Caco-2 (cell line): ENCODE measurements at regions not wholly inside any gene's neighbourhood (a gene's known extent, or its start where the extent isn't known, plus 50 kb on each side); places are given as distances from the start of the nearest gene placed in this dataset.

Experiments used
- BruUV-seq: library from RNA; stranded (reverse); fragments of 400-500 nt; replicated peaks from 2 replicates; lab custom pipeline; 2021; lab: Mats Ljungman, UMichigan
- CTCF ChIA-PET: fragments of 300-600 bp; sonication (Branson Sonifier 250); formaldehyde crosslinking; loops from one replicate; lab custom pipeline; 2022; ENCODE audit warnings: antibody characterized with exemption; lab: Charles Lee
- POLR2A ChIA-PET: fragments of 300-600 bp; sonication (Branson Sonifier 250); formaldehyde crosslinking; loops from one replicate; lab custom pipeline; 2022; ENCODE audit warnings: antibody characterized with exemption; lab: Charles Lee
- DNase-seq, 2 experiments: peaks; one replicate each; pipeline versions ENCODE4 v3.0.0 to v3.0.0-alpha.2; 2020 to 2022
- H3K27me3 ChIP-seq: replicated peaks from 2 replicates; pipeline ENCODE4 v1.6.0; 2011; ENCODE audit warnings: low read length; ENCODE audit not compliant: control insufficient read depth, insufficient read depth
- H3K36me3 ChIP-seq: 2 replicates; pipeline ENCODE4 v1.5.1; 2011; ENCODE audit warnings: low read length; ENCODE audit not compliant: control insufficient read depth, insufficient read depth
- H3K4me1 ChIP-seq: fragments of 250-450 bp; sonication (Bioruptor Pico); 2 replicates; pipeline ENCODE4 v1.5.1; 2020; ENCODE audit warnings: mild to moderate bottlenecking
- H3K4me3 ChIP-seq: 2 replicates; pipeline ENCODE4 v1.5.1; 2011; ENCODE audit warnings: low read depth, mild to moderate bottlenecking, control low read depth, low read length
- H3K9me3 ChIP-seq: fragments of 250-450 bp; sonication (Bioruptor Pico); 2 replicates; pipeline ENCODE4 v1.5.1; 2020; ENCODE audit warnings: mild to moderate bottlenecking, moderate library complexity
- H3K27ac Mint-ChIP-seq: one replicate; pipeline ENCODE4 v1.8.0; 2022; ENCODE audit warnings: mixed read lengths; ENCODE audit not compliant: unreplicated experiment
- H3K27me3 Mint-ChIP-seq: one replicate; pipeline ENCODE4 v1.8.0; 2022; ENCODE audit warnings: mixed read lengths; ENCODE audit not compliant: insufficient read depth, unreplicated experiment
- H3K36me3 Mint-ChIP-seq: one replicate; pipeline ENCODE4 v1.8.0; 2022; ENCODE audit warnings: mild to moderate bottlenecking, mixed read lengths; ENCODE audit not compliant: insufficient read depth, unreplicated experiment
- H3K4me1 Mint-ChIP-seq: one replicate; pipeline ENCODE4 v1.8.0; 2022; ENCODE audit warnings: low read depth, mixed read lengths; ENCODE audit not compliant: unreplicated experiment
- H3K4me3 Mint-ChIP-seq: one replicate; pipeline ENCODE4 v1.8.0; 2022; ENCODE audit warnings: mild to moderate bottlenecking, moderate library complexity, mixed read lengths; ENCODE audit not compliant: unreplicated experiment
- H3K9me3 Mint-ChIP-seq: one replicate; pipeline ENCODE4 v1.8.0; 2022; ENCODE audit warnings: mixed read lengths; ENCODE audit not compliant: unreplicated experiment
- intact Hi-C: fragments of 100-400 bp; cut with micrococcal nuclease; formaldehyde crosslinking; loops from one replicate; pipeline ENCODE4 v1.10.0; 2022; ENCODE audit not compliant: unreplicated experiment
- TF ChIP-seq, protein P1 (sequence below), 2 experiments: fragments of 200-600 bp in 1 of 2; IDR thresholded peaks; 1 replicate in 1 of 2; 2 replicates in 1 of 2; pipeline versions ENCODE4 v1.5.1 to v1.8.0; 2011 to 2022; ENCODE audit warnings: antibody characterized with exemption in 1 of 2, control low read depth in 1 of 2, inconsistent platforms in 1 of 2, low read depth in 1 of 2, low read length in 1 of 2, mild to moderate bottlenecking in 1 of 2, moderate library complexity in 1 of 2; ENCODE audit not compliant: insufficient read depth in 1 of 2, severe bottlenecking in 1 of 2, unreplicated experiment in 1 of 2

GRCh38 chr18:24703316-24703715 is 242.9 kb downstream of the HRH4 start:
- Mint-ChIP-seq H3K4me1 (no peaks in the 10 kb centered on the region), H3K9me3 (no peaks in the 10 kb centered on the region), H3K36me3 (no peaks in the 10 kb centered on the region), H3K27me3 (no peaks in the 10 kb centered on the region), H3K4me3 (no peak overlapping the region), H3K27ac (no peak overlapping the region)
- TF ChIP-seq, protein P1, sequence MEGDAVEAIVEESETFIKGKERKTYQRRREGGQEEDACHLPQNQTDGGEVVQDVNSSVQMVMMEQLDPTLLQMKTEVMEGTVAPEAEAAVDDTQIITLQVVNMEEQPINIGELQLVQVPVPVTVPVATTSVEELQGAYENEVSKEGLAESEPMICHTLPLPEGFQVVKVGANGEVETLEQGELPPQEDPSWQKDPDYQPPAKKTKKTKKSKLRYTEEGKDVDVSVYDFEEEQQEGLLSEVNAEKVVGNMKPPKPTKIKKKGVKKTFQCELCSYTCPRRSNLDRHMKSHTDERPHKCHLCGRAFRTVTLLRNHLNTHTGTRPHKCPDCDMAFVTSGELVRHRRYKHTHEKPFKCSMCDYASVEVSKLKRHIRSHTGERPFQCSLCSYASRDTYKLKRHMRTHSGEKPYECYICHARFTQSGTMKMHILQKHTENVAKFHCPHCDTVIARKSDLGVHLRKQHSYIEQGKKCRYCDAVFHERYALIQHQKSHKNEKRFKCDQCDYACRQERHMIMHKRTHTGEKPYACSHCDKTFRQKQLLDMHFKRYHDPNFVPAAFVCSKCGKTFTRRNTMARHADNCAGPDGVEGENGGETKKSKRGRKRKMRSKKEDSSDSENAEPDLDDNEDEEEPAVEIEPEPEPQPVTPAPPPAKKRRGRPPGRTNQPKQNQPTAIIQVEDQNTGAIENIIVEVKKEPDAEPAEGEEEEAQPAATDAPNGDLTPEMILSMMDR (IDR thresholded peaks at IDR 0.05; ENCODE audit: insufficient read depth in 1 of 2, low read depth in 1 of 2, low read length in 1 of 2, severe bottlenecking in 1 of 2, unreplicated experiment in 1 of 2) = no peak
- ChIA-PET CTCF (no interaction called here), POLR2A (no interaction called here)
- H3K36me3 ChIP-seq = no peaks in the 10 kb centered on the region
- no TSS peak for BruUV-seq
- H3K4me1 ChIP-seq = no peaks in the 10 kb centered on the region
- intact Hi-C loops = no loop called here
- no peaks in the 10 kb centered on the region; the same call in 1 of the 2 replicates for H3K9me3 ChIP-seq
- no peak overlapping the region for H3K4me3 ChIP-seq
- no peaks in the 10 kb centered on the region for H3K27me3 ChIP-seq
- no peak for DNase-seq

DNA sequence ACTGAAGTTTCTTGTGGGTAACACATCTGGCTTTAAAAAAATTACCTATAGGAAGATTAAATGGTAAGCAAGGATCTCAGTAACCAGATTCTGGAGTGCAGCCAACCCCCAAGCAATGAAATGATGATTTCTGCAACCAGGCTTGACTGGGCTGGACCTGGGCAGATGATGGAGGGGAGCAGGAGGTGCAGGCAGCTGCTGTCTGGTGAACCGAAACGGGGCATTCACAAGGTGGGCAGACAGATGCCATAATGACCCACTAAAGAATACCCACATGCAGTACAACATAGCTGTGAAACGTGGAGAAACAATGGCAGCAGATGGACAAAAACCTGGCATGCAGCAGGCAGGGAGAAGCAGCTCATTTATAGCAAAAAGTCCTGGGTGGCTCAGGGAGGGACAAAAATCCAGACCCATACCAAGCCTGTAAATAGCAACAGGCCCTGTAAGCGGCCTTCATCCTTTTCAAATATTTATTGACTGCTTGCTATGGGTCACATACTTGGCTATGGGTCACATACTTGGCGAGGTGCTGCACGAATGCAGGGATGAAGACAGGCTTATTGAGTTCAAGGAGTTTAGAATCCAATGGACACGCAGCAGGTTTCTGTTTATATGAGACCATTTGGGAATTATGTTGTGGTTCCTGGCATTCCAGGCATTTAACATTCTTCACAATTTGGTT is 244.7 kb downstream of the HRH4 start:
- no TSS peak for BruUV-seq
- no peaks in the 10 kb centered on the region for H3K36me3 Mint-ChIP-seq
- Histone ChIP-seq H3K36me3 (no peaks in the 10 kb centered on the region), H3K9me3 (no peaks in the 10 kb centered on the region; the same call in 1 of the 2 replicates), H3K4me1 (no peaks in the 10 kb centered on the region), H3K27me3 (no peaks in the 10 kb centered on the region), H3K4me3 (no peak overlapping the region)
- H3K4me1 Mint-ChIP-seq = no peaks in the 10 kb centered on the region
- no peak overlapping the region for H3K27ac Mint-ChIP-seq
- H3K9me3 Mint-ChIP-seq = no peaks in the 10 kb centered on the region
- ChIA-PET CTCF (no interaction called here), POLR2A (no interaction called here)
- no peak overlapping the region for H3K4me3 Mint-ChIP-seq
- intact Hi-C loops = no loop called here
- TF ChIP-seq, protein P1 (IDR thresholded peaks at IDR 0.05; ENCODE audit: insufficient read depth in 1 of 2, low read depth in 1 of 2, low read length in 1 of 2, severe bottlenecking in 1 of 2, unreplicated experiment in 1 of 2) = no peak
- DNase-seq = no peak
- H3K27me3 Mint-ChIP-seq = no peaks in the 10 kb centered on the region

GRCh38 chr18:24710474-24710873 is 250.0 kb downstream of the HRH4 start:
- Histone ChIP-seq H3K36me3 (no peaks in the 10 kb centered on the region), H3K4me1 (no peaks in the 10 kb centered on the region), H3K4me3 (no peak overlapping the region), H3K27me3 (no peaks in the 10 kb centered on the region), H3K9me3 (no peaks in the 10 kb centered on the region)
- Mint-ChIP-seq H3K4me3 (no peak overlapping the region), H3K36me3 (no peaks in the 10 kb centered on the region), H3K27me3 (no peaks in the 10 kb centered on the region), H3K4me1 (no peaks in the 10 kb centered on the region), H3K9me3 (no peaks in the 10 kb centered on the region), H3K27ac (no peak overlapping the region)
- ChIA-PET CTCF (no interaction called here), POLR2A (no interaction called here)
- intact Hi-C loops = no loop called here
- no TSS peak for BruUV-seq
- DNase-seq = no peak
- TF ChIP-seq, protein P1 (IDR thresholded peaks at IDR 0.05; ENCODE audit: insufficient read depth in 1 of 2, low read depth in 1 of 2, low read length in 1 of 2, severe bottlenecking in 1 of 2, unreplicated experiment in 1 of 2) = no peak
